HEK293T (cell line): ENCODE measurements at regions not wholly inside any gene's neighbourhood (a gene's known extent, or its start where the extent isn't known, plus 50 kb on each side); places are given as distances from the start of the nearest gene placed in this dataset.

ENCODE experiments used
- CTCF ChIA-PET: fragments of 350-600 bp; formaldehyde crosslinking; extraction: SDS; loops from one replicate; lab custom pipeline; 2021; ENCODE audit warnings: antibody characterized with exemption, inconsistent platforms; lab: Yijun Ruan, JAX
- POLR2A ChIA-PET: fragments of 350-600 bp; formaldehyde crosslinking; extraction: SDS; loops from one replicate; lab custom pipeline; 2020; ENCODE audit warnings: antibody characterized with exemption, inconsistent platforms; lab: Yijun Ruan, JAX
- DNase-seq: peaks from one replicate; pipeline ENCODE4 v3.0.0; 2012; ENCODE audit warnings: mixed read lengths; ENCODE audit errors: extremely low spot score
- ARNT ChIP-seq: fragments of 450-650 bp; IDR thresholded peaks from 2 replicates; pipeline ENCODE4 v1.6.1; 2017; ENCODE audit warnings: mild to moderate bottlenecking
- BHLHE40 ChIP-seq: fragments of 450-650 bp; IDR thresholded peaks from 2 replicates; pipeline ENCODE4 v1.6.1; 2016; ENCODE audit warnings: mild to moderate bottlenecking, moderate library complexity, borderline replicate concordance
- CTBP1 ChIP-seq: fragments of 450-650 bp; IDR thresholded peaks from 2 replicates; pipeline ENCODE4 v1.6.1; 2016; ENCODE audit warnings: borderline replicate concordance
- ELF4 ChIP-seq: fragments of 450-650 bp; IDR thresholded peaks from 2 replicates; pipeline ENCODE4 v1.6.1; 2017; ENCODE audit warnings: antibody characterized with exemption
- FOXA1 ChIP-seq: fragments of 450-650 bp; IDR thresholded peaks from 2 replicates; pipeline ENCODE4 v1.6.1; 2016; ENCODE audit warnings: mild to moderate bottlenecking
- FOXK2 ChIP-seq: fragments of 450-650 bp; IDR thresholded peaks from 2 replicates; pipeline ENCODE4 v1.6.1; 2016; ENCODE audit warnings: mild to moderate bottlenecking
- FOXM1 ChIP-seq: fragments of 450-650 bp; IDR thresholded peaks from 2 replicates; pipeline ENCODE4 v1.6.1; 2017; ENCODE audit warnings: mild to moderate bottlenecking, borderline replicate concordance
- HDGF ChIP-seq: fragments of 450-650 bp; IDR thresholded peaks from 2 replicates; pipeline ENCODE4 v1.6.1; 2017; ENCODE audit warnings: antibody characterized with exemption, borderline replicate concordance
- L3MBTL2 ChIP-seq: fragments of 450-650 bp; conservative IDR thresholded peaks from 2 replicates; pipeline ENCODE4 v1.6.1; 2016; ENCODE audit warnings: mild to moderate bottlenecking
- LEF1 ChIP-seq: fragments of 450-650 bp; IDR thresholded peaks from 2 replicates; pipeline ENCODE4 v1.6.1; 2017; ENCODE audit warnings: mild to moderate bottlenecking, borderline replicate concordance
- NFRKB ChIP-seq: fragments of 450-650 bp; IDR thresholded peaks from 2 replicates; pipeline ENCODE4 v1.6.1; 2016; ENCODE audit warnings: mild to moderate bottlenecking, moderate library complexity
- SP1 ChIP-seq: fragments of 450-650 bp; IDR thresholded peaks from 2 replicates; pipeline ENCODE4 v1.6.1; 2017
- SUZ12 ChIP-seq: fragments of 450-650 bp; IDR thresholded peaks from 2 replicates; pipeline ENCODE4 v1.6.1; 2016; ENCODE audit warnings: mild to moderate bottlenecking
- TARDBP ChIP-seq: fragments of 450-650 bp; IDR thresholded peaks from 2 replicates; pipeline ENCODE4 v1.6.1; 2016
- ZNF384 ChIP-seq: fragments of 450-650 bp; IDR thresholded peaks from 2 replicates; pipeline ENCODE4 v1.6.1; 2016
- TF ChIP-seq, protein P1 (sequence below): fragments of 450-650 bp; IDR thresholded peaks from 2 replicates; pipeline ENCODE4 v1.6.1; 2016

DNA sequence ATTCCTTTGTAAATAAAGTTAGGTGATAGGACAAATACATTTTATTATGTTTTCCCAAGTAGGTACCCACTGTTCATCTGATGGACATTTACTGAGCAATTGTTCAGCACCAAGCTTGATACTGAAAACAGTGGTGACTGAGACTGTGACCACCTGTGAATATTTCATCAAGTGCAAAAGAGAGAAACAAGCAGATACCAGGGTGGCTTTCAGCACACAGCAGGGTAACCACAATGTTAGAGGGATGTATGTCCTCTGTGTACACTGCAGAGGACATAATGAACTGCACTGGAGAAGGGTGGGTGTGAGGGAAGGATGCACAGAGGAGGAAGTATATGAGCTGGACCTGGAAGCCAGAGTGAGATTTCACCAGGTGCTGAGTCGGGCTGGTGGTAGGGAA is 411.8 kb downstream of the RAD51AP2 start:
- DNase-seq = no peak
- TF ChIP-seq LEF1 (no peak), FOXM1 (no peak), ARNT (no peak), ELF4 (no peak), HDGF (no peak), CTBP1 (no peak)
- TF ChIP-seq, protein P1, sequence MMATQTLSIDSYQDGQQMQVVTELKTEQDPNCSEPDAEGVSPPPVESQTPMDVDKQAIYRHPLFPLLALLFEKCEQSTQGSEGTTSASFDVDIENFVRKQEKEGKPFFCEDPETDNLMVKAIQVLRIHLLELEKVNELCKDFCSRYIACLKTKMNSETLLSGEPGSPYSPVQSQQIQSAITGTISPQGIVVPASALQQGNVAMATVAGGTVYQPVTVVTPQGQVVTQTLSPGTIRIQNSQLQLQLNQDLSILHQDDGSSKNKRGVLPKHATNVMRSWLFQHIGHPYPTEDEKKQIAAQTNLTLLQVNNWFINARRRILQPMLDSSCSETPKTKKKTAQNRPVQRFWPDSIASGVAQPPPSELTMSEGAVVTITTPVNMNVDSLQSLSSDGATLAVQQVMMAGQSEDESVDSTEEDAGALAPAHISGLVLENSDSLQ = no peak
- ChIA-PET POLR2A (no interaction called here), CTCF (no interaction called here)

DNA sequence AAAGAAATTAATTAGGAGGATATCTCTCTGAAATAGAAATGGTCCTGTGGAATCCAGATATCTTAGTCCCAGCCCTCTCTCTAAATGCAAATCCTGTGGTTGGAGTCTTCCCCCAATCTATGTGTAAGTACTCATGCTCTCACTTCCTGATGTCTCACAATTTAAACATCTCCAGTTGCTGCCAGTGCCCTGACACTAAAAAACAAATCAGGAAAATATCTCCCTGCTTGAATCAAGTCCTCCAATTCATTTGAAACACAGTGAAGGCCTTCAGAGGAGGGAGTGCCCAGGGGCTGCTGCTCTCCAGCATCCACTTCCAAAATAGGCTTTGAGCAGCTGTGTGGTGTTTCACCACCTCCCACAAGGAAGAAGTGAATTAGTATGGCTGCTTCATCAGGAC is 413.8 kb downstream of the RAD51AP2 start:
- TF ChIP-seq CTBP1 (no peak), FOXK2 (no peak)
- POLR2A ChIA-PET = no interaction called here
- CTCF ChIA-PET = no interaction called here
- no peak for DNase-seq

DNA sequence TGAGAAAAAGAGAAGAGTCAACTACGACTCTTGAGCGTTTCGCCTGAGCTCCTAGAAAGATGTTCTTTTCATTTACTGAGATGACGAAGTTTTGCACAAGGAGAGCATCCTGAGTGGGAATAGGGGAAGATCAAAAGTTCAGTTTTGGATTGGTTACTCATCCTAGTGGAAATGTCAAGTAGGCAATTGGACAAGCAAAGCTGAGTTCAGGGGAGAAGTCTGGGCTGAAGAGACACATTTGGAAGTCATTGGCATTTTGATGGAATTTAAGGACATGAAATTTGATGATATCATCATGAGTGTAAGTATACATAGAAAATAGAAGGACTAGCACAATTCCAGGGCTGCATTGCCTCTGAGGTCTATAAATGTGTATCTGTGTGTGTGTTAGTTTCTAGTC is 416.6 kb downstream of the RAD51AP2 start:
- CTCF ChIA-PET = no interaction called here
- TF ChIP-seq SP1 (no peak), FOXM1 (no peak), BHLHE40 (no peak), FOXA1 (no peak), HDGF (no peak), LEF1 (no peak), FOXK2 (no peak), TARDBP (no peak), ELF4 (no peak)
- TF ChIP-seq, protein P1 = no peak
- POLR2A ChIA-PET = no interaction called here
- no peak for DNase-seq

GRCh38 chr2:17101091-17101490 is 417.1 kb downstream of the RAD51AP2 start:
- POLR2A ChIA-PET = no interaction called here
- CTCF ChIA-PET = no interaction called here
- no peak for DNase-seq
- TF ChIP-seq ZNF384 = no peak
- TF ChIP-seq L3MBTL2 = no peak
- no peak for TF ChIP-seq ELF4
- TF ChIP-seq, protein P1 = no peak
- no peak for TF ChIP-seq FOXK2
- TF ChIP-seq TARDBP = no peak
- no peak for TF ChIP-seq BHLHE40
- TF ChIP-seq CTBP1 = no peak
- TF ChIP-seq LEF1 = no peak
- TF ChIP-seq FOXA1 = no peak
- TF ChIP-seq SUZ12 = no peak
- no peak for TF ChIP-seq NFRKB
- no peak for TF ChIP-seq ARNT
- no peak for TF ChIP-seq SP1
- no peak for TF ChIP-seq FOXM1
- TF ChIP-seq HDGF = no peak

- ChIA-PET POLR2A (no interaction called here), CTCF (no interaction called here)
- TF ChIP-seq L3MBTL2 (no peak), FOXA1 (no peak)
- no peak for DNase-seq
Measured at GRCh38 chr2:17095340-17095739, 422.9 kb downstream of the RAD51AP2 start.

DNA sequence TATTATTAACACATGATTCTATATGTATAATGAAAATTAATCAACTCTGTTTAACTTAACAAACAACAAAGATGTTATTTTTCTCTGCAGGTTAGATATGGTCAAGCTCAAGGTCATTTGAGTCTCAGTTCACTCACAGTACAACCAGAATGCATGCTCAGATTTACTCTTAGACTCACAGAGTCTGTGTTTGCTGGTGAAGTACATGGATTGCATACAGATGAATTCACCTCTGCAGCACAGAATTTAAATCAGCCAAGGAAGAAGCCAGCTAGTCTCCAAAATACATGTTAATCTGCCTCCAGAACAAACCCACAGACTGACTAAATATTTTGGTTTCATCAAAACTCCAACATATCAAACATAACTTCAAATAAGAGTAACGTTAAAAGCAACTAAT is 424.5 kb downstream of the RAD51AP2 start:
- ChIA-PET POLR2A (no interaction called here), CTCF (no interaction called here)
- no peak for DNase-seq
- TF ChIP-seq SP1 = no peak
- TF ChIP-seq SUZ12 = no peak
- TF ChIP-seq, protein P1 = no peak
- no peak for TF ChIP-seq TARDBP
- no peak for TF ChIP-seq ZNF384
- no peak for TF ChIP-seq CTBP1
- TF ChIP-seq ELF4 = no peak
- TF ChIP-seq BHLHE40 = no peak
- TF ChIP-seq LEF1 = no peak
- no peak for TF ChIP-seq FOXK2
- no peak for TF ChIP-seq FOXM1
- TF ChIP-seq ARNT = no peak
- TF ChIP-seq FOXA1 = no peak
- no peak for TF ChIP-seq HDGF
- no peak for TF ChIP-seq NFRKB
